IPS-18c (cell line): ENCODE measurements at regions not wholly inside any gene's neighbourhood (a gene's known extent, or its start where the extent isn't known, plus 50 kb on each side); places are given as distances from the start of the nearest gene placed in this dataset.

Source experiments
- H3K4me3 ChIP-seq: 2 replicates; pipeline ENCODE4 v1.7.0; 2013; ENCODE audit warnings: low read depth, mild to moderate bottlenecking, low read length, moderate library complexity; ENCODE audit not compliant: insufficient read depth
- H3K9me3 ChIP-seq: one replicate; pipeline ENCODE4 v1.6.1; 2013; ENCODE audit warnings: mild to moderate bottlenecking, low read length, moderate library complexity; ENCODE audit not compliant: control insufficient read depth, insufficient read depth

DNA sequence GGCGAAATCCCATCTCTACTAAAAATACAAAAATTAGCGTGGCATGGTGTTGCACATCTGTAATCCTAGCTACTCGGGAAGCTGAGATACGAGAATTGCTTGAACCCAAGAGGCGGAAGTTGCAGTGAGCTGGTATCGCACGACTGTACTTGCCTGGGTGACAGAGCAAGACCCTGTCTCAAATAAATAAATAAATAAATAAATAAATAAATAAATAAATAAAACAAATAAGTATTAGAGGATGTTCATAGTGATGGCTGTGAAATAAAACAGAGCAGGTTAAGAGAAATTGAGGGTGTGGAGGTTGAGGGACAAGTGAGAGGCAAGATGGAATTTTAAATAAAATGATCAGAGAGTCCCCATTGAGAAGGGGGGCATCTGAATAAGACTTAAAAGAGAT lies 124.7 kb upstream of the DST start:
- Histone ChIP-seq H3K9me3 (no peaks in the 10 kb centered on the region), H3K4me3 (no peak overlapping the region)

DNA sequence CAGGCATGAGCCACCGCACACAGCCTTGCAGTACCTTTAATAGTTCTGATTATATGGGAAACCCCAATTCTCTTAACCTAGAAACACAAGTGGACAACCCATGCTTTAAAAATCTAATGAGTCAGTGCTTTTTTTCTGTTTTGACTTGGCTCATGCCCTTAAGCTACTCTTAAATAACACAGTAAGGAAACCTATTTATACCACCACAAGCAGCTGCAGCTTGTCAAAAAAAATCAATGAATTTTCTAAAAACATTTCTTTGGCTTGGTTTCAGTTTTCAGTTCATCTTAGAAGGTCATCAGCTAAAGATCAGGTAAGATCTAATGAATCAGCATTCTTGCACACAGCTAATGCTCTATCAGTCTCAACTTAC lies 124.1 kb upstream of the DST start:
- H3K9me3 ChIP-seq = no peaks in the 10 kb centered on the region
- no peak overlapping the region for H3K4me3 ChIP-seq

DNA sequence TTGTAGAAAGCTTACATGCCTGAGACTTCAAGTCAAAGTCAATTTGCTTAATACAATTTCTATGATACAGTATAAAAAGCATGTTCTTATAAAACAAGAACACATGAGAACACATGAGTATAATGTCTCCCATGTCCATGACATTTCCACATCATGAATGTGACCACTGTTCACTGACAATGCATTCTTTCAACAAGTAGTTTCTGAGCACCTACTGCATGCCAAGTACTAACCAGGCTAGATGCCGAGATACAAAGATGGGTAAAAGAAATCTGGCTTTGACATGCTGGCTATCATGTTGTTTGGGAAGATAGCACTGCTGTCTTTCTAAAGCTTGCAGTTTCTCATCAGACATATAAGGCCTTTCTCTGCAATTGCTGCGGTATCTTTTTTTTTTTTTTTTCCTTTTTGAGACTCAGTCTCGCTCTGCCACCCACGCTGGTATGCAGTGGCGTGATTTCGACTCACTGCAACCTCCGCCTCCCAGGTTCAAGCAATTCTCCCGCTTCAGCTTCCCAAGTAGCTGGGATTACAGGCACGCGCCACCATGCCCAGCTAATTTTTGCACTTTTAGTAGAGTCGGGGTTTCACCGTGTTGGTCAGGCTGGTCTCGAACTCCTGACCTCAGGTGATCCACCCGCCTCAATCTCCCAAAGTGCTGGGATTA lies 123.6 kb upstream of the DST start:
- Histone ChIP-seq H3K9me3 (no peaks in the 10 kb centered on the region), H3K4me3 (no peak overlapping the region)

DNA sequence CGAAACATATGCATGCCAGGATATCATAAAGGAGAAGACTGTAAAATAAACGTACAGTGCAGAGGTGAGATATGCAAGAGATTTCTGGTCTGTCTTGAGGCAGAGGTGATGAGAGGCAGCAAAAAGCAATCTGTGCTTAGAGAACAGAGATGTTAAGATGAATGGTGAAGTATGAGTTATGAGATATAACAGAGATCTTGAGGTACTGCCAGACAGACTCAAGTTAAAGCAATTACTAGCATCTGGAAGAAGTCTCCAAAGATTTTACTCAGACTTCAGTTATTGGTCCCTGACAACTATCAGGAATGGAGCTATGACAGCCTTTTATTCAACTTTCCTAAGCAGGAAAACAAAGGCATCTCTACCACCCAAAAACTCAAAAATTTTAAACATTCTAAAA lies 122.8 kb upstream of the DST start:
- no peaks in the 10 kb centered on the region for H3K9me3 ChIP-seq
- no peak overlapping the region for H3K4me3 ChIP-seq

DNA sequence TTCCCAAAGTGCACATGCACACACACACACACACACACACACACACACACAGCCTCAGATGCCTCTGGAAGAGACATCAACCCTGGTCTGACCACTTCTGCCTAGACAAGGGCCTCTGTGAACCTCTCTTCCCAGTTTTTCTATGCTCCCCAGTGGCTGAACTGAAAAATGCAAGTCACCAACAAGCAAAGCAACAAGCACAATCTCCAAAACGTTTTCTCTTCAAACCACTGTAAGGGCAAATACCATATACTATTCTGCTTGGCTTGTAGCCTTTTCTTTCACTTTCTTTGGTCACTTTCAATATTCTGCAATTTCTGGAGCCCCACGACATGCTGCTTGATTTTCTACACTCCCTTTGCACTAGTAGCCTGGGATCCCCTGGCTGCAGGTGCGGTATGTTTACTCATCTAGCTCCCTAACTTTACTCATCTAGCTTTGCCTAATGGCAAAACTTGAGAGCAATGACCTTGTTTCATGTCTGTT lies 121.4 kb upstream of the DST start:
- no peak overlapping the region for H3K4me3 ChIP-seq
- no peaks in the 10 kb centered on the region for H3K9me3 ChIP-seq

DNA sequence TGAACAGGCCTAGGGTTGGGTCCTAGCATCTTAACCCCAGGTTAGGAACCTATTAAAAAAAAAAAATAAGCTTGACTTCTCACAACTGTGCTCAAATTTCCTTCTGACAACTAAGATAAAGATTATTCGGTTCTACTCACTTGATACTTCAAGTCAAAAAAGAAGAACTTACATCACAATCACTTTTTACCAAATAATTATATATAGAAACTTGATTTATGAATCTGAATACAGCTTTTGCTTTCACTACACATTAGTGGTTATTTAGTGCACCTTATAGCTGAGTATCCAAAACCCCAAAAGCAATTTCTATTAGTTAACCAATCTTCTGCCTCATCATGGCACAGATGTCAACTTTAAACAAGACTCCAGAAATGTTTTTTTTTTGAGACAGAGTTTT lies 119.0 kb upstream of the DST start:
- H3K9me3 ChIP-seq = no peaks in the 10 kb centered on the region
- H3K4me3 ChIP-seq = no peak overlapping the region

DNA sequence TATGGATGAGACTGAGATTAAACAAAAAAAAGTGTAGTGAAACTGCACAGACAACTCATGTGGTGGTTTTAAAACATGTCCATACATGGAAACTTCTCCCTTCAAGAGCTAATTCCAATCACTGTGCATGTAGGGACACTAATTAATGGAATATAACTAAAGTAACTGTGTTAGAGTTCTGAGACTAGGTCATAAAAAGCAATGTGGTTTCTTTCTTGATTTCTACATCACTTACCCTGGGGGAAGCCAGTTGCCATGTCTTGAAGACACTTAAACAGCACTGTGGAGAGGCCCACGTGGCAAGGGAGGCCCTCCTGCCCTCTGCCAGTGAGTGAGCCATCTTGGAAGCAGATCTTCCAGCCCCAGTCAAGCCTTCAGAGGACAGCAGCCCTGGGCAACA lies 118.2 kb upstream of the DST start:
- no peaks in the 10 kb centered on the region for H3K9me3 ChIP-seq
- no peak overlapping the region for H3K4me3 ChIP-seq

DNA sequence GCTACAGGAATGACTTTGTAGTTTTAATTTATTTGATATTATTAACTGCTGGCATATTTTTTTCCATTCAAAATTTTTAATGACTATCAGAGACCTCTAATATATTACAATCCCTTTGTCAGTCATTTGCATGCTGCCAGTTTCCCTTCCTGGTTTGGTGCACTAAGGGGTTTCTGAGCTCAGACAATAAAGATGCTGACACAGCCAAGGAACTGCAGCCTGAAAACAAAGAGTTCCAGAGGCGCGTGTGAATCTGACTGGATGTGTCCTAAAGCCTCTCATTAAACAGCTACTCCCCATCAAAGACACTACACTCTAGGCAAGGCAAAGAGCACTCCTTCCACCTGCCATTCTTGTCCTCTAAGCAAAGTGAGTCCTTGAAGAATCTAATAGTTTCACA lies 116.8 kb upstream of the DST start:
- Histone ChIP-seq H3K9me3 (no peaks in the 10 kb centered on the region), H3K4me3 (no peak overlapping the region)

DNA sequence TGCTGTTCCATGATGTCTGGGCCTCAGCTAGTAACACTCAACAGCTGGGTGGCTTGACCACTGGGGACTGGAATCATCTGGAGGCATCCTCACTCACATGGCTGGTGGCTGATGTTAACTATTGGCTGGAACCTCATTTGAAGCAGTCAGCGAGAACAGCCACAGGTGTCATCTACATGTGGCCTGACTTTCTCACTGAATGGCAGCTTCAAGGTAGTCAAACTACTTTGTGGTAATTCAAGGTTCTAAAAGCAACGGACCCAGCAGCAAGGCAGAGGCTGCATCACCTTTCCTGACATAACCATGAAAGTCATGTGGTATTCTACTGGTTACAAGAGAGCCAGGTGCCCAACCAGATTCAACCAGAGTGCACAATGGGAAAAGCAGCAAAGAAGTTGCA lies 115.9 kb upstream of the DST start:
- Histone ChIP-seq H3K9me3 (no peaks in the 10 kb centered on the region), H3K4me3 (no peak overlapping the region)

DNA sequence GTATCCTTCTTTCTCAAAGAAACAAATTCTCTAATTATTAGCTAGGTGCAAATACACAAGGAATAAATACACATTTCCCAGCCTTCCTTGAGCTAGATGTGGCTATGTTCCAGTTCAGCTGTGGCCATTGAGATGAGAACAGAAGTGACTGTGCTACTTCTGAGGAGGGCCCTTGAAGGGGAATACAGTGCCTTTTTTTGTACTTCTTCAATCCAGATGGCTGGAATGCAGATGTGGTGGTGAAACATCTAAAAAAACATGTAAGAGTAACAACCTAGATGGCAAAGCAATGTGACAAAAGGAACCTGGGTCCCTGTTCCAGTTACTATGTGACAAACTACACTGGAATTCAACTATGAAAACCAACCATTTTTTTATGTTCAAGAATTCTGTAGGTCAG lies 115.4 kb upstream of the DST start:
- H3K9me3 ChIP-seq = no peaks in the 10 kb centered on the region
- H3K4me3 ChIP-seq = no peak overlapping the region

DNA sequence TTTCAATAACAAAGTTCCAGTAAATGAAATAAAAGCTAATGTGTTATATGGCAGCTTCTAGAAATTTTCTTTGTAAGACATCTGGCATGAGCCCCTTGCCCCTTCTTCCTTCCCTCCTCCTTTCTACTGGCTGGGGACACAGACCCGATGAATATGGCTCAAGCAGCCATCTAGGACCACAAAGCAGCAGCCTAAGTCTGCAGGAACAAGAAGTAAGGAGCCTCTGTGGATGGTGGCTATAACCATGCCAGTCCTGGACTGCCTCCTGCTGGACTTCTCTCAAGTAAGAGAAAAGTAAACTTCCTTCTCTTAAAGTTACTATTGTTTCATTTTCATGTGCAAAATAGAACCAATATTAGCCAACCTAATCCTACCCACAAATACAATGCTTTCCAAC lies 114.9 kb upstream of the DST start:
- Histone ChIP-seq H3K9me3 (no peaks in the 10 kb centered on the region), H3K4me3 (no peak overlapping the region)

DNA sequence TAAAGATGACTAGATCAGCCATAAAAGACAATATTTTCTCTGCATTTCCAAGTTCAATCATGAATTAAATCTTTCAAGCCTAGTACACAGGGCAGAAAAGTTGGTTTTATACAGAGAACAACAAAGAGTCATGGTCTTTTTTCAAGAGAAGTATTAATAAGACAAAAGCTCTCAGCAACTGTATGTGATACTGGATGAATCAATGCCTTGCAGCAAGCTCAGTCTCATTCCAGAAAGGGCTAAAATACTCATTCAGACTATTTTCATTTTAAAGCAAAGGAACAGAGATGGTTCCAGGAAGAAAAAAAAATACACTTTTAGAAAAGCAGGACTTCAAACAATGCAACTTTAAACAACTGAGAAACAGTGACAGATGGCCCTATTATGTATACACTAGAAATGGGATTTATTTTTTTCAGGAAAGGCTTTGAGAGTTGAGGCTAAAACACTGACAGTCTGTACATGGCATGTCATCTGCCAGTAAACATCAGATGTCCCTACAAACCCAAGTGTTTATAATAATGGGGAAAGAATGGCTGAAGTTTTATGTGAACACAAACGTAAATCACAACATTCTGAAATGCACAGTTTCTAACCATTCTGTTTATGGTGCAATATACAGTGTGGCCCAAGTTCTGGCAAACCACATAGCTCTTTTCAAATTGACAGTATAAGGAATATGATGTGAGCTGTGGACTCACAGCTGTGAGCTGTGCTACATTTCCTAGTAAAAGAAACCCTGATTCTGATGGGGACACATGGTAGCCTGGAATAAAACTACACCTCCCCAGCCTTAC lies 114.3 kb upstream of the DST start:
- Histone ChIP-seq H3K9me3 (no peaks in the 10 kb centered on the region), H3K4me3 (no peak overlapping the region)

DNA sequence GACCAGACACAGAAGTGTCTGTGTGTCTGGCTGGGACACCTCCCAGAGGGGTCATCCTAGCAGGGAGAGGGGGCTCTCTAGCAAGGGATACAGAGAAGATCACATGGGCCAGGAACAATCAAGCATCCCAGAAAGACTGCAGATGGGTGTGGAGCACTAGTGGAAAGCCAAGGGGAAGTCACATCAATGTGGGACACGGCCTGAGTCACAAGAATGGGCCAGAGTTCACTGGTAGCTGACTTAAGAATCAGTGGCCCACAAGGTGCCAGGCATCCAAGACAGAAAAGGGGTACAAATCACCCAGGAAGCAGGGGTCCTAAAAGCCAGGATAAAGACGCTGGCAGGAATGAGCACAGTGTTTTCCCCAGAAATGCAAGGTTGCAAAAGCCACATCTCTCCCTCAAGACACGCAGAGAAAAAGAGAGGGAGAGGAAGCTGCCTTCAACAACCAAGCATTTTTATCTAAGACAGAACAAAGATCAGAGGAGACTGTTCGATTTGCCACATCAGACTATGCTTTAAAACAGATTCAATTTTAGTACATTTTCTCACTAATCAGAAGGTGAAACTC lies 113.6 kb upstream of the DST start:
- no peaks in the 10 kb centered on the region for H3K9me3 ChIP-seq
- H3K4me3 ChIP-seq = no peak overlapping the region

DNA sequence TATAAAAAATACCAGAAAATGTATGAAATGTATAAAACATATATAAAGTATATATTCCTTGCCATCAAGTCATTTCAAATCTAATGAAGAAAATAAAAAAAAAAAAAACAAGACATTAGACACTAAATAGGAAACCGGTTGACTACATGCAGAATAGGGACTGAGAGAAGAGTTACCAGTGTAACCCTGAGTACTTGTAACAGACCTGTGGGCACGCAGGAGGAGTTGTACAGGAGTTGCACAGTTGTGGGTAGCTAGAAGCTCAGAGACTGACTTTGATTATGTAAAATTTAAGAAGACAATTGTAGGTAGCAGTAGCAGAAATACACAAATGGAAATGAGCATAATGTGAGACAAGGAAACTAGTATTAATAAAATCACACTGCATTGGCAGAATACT lies 112.4 kb upstream of the DST start:
- H3K9me3 ChIP-seq = no peaks in the 10 kb centered on the region
- H3K4me3 ChIP-seq = no peak overlapping the region

DNA sequence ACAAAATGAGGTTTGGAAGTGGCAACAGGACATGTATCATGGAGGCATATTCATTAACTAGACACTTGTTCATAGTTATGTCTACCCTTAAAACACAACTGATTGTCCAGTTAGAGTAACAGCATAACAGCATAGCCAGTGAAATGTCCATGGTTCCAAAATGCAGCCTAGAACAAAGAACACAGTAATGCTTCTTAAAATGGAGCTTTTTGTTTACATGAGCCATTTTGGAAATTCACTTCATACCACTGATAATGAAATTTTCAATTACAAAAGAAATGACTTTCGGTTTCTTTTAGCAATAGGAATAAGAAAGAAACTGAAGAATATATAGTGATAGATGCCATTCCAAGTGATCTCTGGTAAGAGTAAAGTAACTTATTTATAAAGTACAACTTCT lies 111.1 kb upstream of the DST start:
- no peak overlapping the region for H3K4me3 ChIP-seq
- no peaks in the 10 kb centered on the region for H3K9me3 ChIP-seq

DNA sequence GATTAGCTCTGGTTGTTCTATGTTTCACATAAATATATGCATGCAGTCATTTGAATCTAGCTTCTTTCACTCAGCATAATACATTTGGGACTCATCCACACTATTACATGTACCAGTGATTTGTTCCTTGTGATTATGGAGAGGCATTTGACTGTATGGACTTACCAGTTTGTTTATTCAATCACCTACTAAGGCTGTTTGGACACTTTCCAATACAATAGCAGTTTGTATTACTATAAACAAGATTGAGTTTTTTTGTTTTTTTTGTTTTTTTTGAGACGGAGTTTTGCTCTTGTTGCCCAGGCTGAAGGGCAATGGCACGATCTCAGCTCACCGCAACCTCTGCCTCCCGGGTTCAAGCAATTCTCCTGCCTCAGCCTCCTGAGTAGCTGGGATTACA lies 109.8 kb upstream of the DST start:
- H3K9me3 ChIP-seq = no peaks in the 10 kb centered on the region
- H3K4me3 ChIP-seq = no peak overlapping the region

DNA sequence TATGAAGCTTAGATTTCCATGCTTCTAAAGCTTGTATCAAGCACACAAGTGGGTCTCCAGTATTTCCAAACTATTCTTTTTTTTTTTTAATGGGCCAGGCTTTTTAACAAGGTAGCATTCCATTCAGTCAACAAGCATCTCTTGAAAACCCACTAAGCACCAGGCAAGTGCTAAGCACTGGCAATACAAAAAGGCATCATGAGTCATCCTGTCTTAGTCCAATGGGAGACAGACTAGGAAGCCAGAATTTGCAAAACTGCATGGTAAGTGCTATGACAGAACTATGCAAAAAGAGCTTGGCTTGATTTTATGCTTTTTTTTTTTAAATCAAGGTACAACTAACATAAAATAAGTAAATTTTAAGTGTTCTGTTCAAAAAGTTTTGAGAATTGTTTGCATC lies 109.3 kb upstream of the DST start:
- H3K9me3 ChIP-seq = no peaks in the 10 kb centered on the region
- no peak overlapping the region for H3K4me3 ChIP-seq

DNA sequence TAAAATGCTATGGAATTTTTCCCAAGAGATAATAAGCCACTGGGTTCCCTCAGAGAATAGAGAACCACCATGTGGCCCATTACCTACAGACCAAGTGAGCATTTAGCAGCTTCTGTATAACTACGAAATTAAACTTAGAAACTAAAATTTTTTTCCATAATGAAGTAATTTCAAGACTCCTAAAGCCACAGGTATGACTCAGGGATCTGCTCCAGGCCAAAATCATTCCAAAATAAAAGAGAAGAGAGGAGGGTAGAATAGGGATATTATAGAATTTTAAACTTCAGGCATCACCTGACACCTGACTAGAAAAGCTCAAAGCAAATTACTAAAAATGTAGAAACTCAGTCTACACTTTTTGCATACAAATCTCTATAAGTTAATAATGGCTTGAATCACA lies 108.9 kb upstream of the DST start:
- H3K4me3 ChIP-seq = no peak overlapping the region
- no peaks in the 10 kb centered on the region for H3K9me3 ChIP-seq
